Tibial nerve (tissue), 4 donors: ENCODE measurements at regions not wholly inside any gene's neighbourhood (a gene's known extent, or its start where the extent isn't known, plus 50 kb on each side); places are given as distances from the start of the nearest gene placed in this dataset.

ENCODE experiments used
- EP300 ChIP-seq, 2 donors: sonication (generic); formaldehyde crosslinking; IDR thresholded peaks; one replicate each; pipeline ENCODE4 v1.6.1; 2017; ENCODE audit warnings: antibody characterized with exemption in 2 of 2, mild to moderate bottlenecking in 1 of 2
- POLR2A ChIP-seq, 2 donors: fragments of 450-650 bp; IDR thresholded peaks; one replicate each; pipeline ENCODE4 v1.6.1; 2017; ENCODE audit warnings: antibody characterized with exemption in 2 of 2, mild to moderate bottlenecking in 2 of 2, moderate library complexity in 2 of 2
- TF ChIP-seq, protein P1 (sequence below), 5 experiments: fragments of 200-600 bp in 3 of 5; fragments of 450-650 bp in 2 of 5; sonication (generic) in 3 of 5; IDR thresholded peaks; one replicate each; pipeline ENCODE4 v1.5.1; 2016 to 2019; ENCODE audit warnings: antibody characterized with exemption in 5 of 5, mild to moderate bottlenecking in 3 of 5, moderate library complexity in 2 of 5

DNA sequence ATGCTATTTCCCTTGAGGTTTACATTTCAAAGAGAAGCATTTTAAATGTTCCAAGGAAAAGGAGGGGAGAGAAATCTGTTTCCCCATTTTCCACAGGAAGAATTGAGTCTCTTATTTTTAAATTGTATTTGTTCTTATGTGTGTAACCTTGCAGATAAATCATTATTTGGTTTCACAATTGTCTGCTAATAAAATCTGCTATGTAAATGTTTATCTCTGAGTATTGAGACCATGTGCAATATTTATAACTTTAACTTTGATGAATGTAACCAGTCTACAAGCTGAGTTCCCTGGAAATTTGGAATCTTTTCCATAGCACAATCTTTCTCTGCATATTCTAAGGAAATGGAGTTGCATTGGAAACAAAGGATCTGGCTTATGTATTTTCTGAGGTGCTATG, 209.6 kb downstream of the PTBP2 start:
- TF ChIP-seq, protein P1, sequence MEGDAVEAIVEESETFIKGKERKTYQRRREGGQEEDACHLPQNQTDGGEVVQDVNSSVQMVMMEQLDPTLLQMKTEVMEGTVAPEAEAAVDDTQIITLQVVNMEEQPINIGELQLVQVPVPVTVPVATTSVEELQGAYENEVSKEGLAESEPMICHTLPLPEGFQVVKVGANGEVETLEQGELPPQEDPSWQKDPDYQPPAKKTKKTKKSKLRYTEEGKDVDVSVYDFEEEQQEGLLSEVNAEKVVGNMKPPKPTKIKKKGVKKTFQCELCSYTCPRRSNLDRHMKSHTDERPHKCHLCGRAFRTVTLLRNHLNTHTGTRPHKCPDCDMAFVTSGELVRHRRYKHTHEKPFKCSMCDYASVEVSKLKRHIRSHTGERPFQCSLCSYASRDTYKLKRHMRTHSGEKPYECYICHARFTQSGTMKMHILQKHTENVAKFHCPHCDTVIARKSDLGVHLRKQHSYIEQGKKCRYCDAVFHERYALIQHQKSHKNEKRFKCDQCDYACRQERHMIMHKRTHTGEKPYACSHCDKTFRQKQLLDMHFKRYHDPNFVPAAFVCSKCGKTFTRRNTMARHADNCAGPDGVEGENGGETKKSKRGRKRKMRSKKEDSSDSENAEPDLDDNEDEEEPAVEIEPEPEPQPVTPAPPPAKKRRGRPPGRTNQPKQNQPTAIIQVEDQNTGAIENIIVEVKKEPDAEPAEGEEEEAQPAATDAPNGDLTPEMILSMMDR (IDR thresholded peaks at IDR 0.05): no peak
- TF ChIP-seq POLR2A (IDR thresholded peaks at IDR 0.05) (no peak), EP300 (IDR thresholded peaks at IDR 0.05) (no peak)
